ENCODE measurements at regions not wholly inside any gene's neighbourhood (a gene's known extent, or its start where the extent isn't known, plus 50 kb on each side); places are given as distances from the start of the nearest gene placed in this dataset.

DNA sequence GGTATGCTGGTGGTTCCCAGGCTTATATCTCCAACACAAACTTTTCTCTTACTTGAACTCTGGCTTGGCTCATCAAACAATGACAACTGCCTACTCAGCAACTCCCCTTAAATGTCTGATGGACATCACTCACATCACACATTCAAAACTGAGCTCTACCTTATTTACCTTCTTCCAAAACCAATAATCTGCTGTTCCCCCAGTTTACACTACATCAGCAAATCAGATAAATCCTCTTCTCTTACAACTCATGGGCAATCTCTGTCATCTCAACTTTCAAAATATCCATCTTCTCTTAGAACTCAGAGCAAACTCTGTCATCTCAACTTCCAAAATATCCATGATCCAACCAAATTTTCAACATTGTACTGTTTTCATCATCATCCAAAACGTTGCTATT is 2347.9 kb upstream of the ACO1 start:
- TF ChIP-seq, protein P1, sequence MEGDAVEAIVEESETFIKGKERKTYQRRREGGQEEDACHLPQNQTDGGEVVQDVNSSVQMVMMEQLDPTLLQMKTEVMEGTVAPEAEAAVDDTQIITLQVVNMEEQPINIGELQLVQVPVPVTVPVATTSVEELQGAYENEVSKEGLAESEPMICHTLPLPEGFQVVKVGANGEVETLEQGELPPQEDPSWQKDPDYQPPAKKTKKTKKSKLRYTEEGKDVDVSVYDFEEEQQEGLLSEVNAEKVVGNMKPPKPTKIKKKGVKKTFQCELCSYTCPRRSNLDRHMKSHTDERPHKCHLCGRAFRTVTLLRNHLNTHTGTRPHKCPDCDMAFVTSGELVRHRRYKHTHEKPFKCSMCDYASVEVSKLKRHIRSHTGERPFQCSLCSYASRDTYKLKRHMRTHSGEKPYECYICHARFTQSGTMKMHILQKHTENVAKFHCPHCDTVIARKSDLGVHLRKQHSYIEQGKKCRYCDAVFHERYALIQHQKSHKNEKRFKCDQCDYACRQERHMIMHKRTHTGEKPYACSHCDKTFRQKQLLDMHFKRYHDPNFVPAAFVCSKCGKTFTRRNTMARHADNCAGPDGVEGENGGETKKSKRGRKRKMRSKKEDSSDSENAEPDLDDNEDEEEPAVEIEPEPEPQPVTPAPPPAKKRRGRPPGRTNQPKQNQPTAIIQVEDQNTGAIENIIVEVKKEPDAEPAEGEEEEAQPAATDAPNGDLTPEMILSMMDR (IDR thresholded peaks at IDR 0.05 in 2 of 3, conservative IDR thresholded peaks at IDR 0.05 in 1 of 3; ENCODE audit: insufficient read depth in 2 of 3, low read depth in 1 of 3, low read length in 3 of 3): no peak
- TF ChIP-seq, protein P2, sequence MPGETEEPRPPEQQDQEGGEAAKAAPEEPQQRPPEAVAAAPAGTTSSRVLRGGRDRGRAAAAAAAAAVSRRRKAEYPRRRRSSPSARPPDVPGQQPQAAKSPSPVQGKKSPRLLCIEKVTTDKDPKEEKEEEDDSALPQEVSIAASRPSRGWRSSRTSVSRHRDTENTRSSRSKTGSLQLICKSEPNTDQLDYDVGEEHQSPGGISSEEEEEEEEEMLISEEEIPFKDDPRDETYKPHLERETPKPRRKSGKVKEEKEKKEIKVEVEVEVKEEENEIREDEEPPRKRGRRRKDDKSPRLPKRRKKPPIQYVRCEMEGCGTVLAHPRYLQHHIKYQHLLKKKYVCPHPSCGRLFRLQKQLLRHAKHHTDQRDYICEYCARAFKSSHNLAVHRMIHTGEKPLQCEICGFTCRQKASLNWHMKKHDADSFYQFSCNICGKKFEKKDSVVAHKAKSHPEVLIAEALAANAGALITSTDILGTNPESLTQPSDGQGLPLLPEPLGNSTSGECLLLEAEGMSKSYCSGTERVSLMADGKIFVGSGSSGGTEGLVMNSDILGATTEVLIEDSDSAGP (CRISPR knock-in tag; IDR thresholded peaks at IDR 0.05): no peak
- TF ChIP-seq BHLHE40 (IDR thresholded peaks at IDR 0.05; ENCODE audit: low read length): no peak
- no peak for TF ChIP-seq NUFIP1 (IDR thresholded peaks at IDR 0.05; ENCODE audit: partially characterized antibody)
- TF ChIP-seq FOS (IDR thresholded peaks at IDR 0.05; ENCODE audit: extremely low read depth, insufficient read length): no peak
- no peak for TF ChIP-seq RBBP5 (IDR thresholded peaks at IDR 0.05; ENCODE audit: borderline replicate concordance, insufficient read depth, low read length, poor library complexity, severe bottlenecking)
- no peak for TF ChIP-seq SRF (CRISPR knock-in tag; IDR thresholded peaks at IDR 0.05)

Data from K562 (cell line).